IMR-90 (cell line): ENCODE measurements at regions not wholly inside any gene's neighbourhood (a gene's known extent, or its start where the extent isn't known, plus 50 kb on each side); places are given as distances from the start of the nearest gene placed in this dataset.

Source experiments
- ATAC-seq: fragments of 200-7000 bp; cut with Tn5 transposase; 2 replicates; pipeline ENCODE4 v1.9.1; 2020; ENCODE audit warnings: low read depth, mild to moderate bottlenecking, moderate library complexity
- BruUV-seq: library from RNA; stranded (reverse); fragments of 400-500 nt; replicated peaks from 2 replicates; lab custom pipeline; 2021; lab: Mats Ljungman, UMichigan
- CTCF ChIA-PET: fragments of 300-600 bp; formaldehyde crosslinking; extraction: SDS; loops from one replicate; lab custom pipeline; 2021; ENCODE audit warnings: antibody characterized with exemption; lab: Yijun Ruan, JAX
- POLR2A ChIA-PET: fragments of 300-600 bp; sonication (Branson Sonifier 250); formaldehyde crosslinking; loops from one replicate; lab custom pipeline; 2022; ENCODE audit warnings: antibody characterized with exemption; ENCODE audit not compliant: unreplicated experiment; lab: Charles Lee
- DNase-seq: peaks from one replicate; pipeline ENCODE4 v3.0.0; 2013
- H2AFZ ChIP-seq: replicated peaks from 2 replicates; pipeline ENCODE3; 2013; ENCODE audit warnings: low read length, mild to moderate bottlenecking; ENCODE audit not compliant: poor library complexity
- H2AK5ac ChIP-seq: 2 replicates; pipeline ENCODE4 v1.6.1; 2013; ENCODE audit warnings: low read depth, low read length, inconsistent platforms
- H2AK9ac ChIP-seq: replicated peaks from 2 replicates; pipeline ENCODE3; 2013; ENCODE audit warnings: mild to moderate bottlenecking, low read depth, low read length, moderate library complexity; ENCODE audit not compliant: poor library complexity
- H2BK120ac ChIP-seq: 2 replicates; pipeline ENCODE4 v1.6.1; 2013; ENCODE audit warnings: low read depth, low read length, inconsistent platforms
- H2BK15ac ChIP-seq: 3 replicates; pipeline ENCODE4 v1.6.1; 2013; ENCODE audit warnings: low read depth, low read length, inconsistent platforms
- H2BK20ac ChIP-seq: 2 replicates; pipeline ENCODE4 v1.6.1; 2013; ENCODE audit warnings: low read depth, mild to moderate bottlenecking, inconsistent platforms, low read length, moderate library complexity
- H2BK5ac ChIP-seq: 2 replicates; pipeline ENCODE4 v1.6.1; 2013; ENCODE audit warnings: mild to moderate bottlenecking, low read depth, low read length, inconsistent platforms; ENCODE audit not compliant: poor library complexity, severe bottlenecking
- H3K14ac ChIP-seq: replicated peaks from 2 replicates; pipeline ENCODE4 v1.6.1; 2013; ENCODE audit warnings: low read depth, low read length, inconsistent platforms
- H3K18ac ChIP-seq: 2 replicates; pipeline ENCODE4 v1.6.1; 2013; ENCODE audit warnings: low read depth, low read length, control low read depth
- H3K23ac ChIP-seq: 2 replicates; pipeline ENCODE4 v1.6.1; 2013; ENCODE audit warnings: low read depth, low read length, inconsistent platforms
- H3K27ac ChIP-seq: 2 replicates; pipeline ENCODE4 v1.5.1; 2013; ENCODE audit warnings: mild to moderate bottlenecking, control low read depth, low read length; ENCODE audit not compliant: insufficient read depth
- H3K27me3 ChIP-seq: 2 replicates; pipeline ENCODE4 v1.6.1; 2013; ENCODE audit warnings: low read length; ENCODE audit not compliant: control insufficient read depth, insufficient read depth
- H3K36me3 ChIP-seq: 2 replicates; pipeline ENCODE4 v1.6.1; 2013; ENCODE audit warnings: low read length, mixed read lengths; ENCODE audit not compliant: control insufficient read depth, insufficient read depth
- H3K4ac ChIP-seq: 2 replicates; pipeline ENCODE4 v1.6.1; 2013; ENCODE audit warnings: low read depth, low read length, inconsistent platforms
- H3K4me1 ChIP-seq: 2 replicates; pipeline ENCODE4 v1.6.1; 2013; ENCODE audit warnings: low read length, mixed read lengths; ENCODE audit not compliant: control insufficient read depth, insufficient read depth
- H3K4me2 ChIP-seq: 2 replicates; pipeline ENCODE4 v1.6.1; 2013; ENCODE audit warnings: low read depth, mild to moderate bottlenecking, control low read depth, low read length, moderate library complexity
- H3K4me3 ChIP-seq: 2 replicates; pipeline ENCODE4 v1.5.1; 2013; ENCODE audit warnings: low read depth, mild to moderate bottlenecking, control low read depth, low read length, moderate library complexity; ENCODE audit not compliant: insufficient read depth
- H3K56ac ChIP-seq: 2 replicates; pipeline ENCODE4 v1.6.1; 2013; ENCODE audit warnings: low read length, inconsistent platforms; ENCODE audit not compliant: insufficient read depth; ENCODE audit errors: extremely low read depth
- H3K79me1 ChIP-seq, 2 experiments: 2 replicates each; pipeline ENCODE4 v1.6.1; 2013; ENCODE audit warnings: low read length in 2 of 2, inconsistent platforms in 1 of 2, low read depth in 1 of 2
- H3K9ac ChIP-seq: 2 replicates; pipeline ENCODE4 v1.6.1; 2013; ENCODE audit warnings: low read depth, low read length, control low read depth
- H3K9me1 ChIP-seq: 2 replicates; pipeline ENCODE4 v1.6.1; 2013; ENCODE audit warnings: low read length, inconsistent platforms; ENCODE audit not compliant: insufficient read depth
- H3K9me3 ChIP-seq: 2 replicates; pipeline ENCODE4 v1.6.1; 2013; ENCODE audit warnings: low read length; ENCODE audit not compliant: control insufficient read depth, insufficient read depth
- H4K20me1 ChIP-seq: 2 replicates; pipeline ENCODE4 v1.6.1; 2013; ENCODE audit warnings: low read length, inconsistent platforms; ENCODE audit not compliant: insufficient read depth
- H4K5ac ChIP-seq: 2 replicates; pipeline ENCODE4 v1.6.1; 2013; ENCODE audit warnings: mild to moderate bottlenecking, low read depth, low read length, control low read depth
- H4K8ac ChIP-seq, 2 experiments: 2 replicates each; pipeline ENCODE4 v1.6.1; 2013; ENCODE audit warnings: low read depth in 2 of 2, low read length in 2 of 2, control low read depth in 1 of 2, inconsistent platforms in 1 of 2
- H4K91ac ChIP-seq: 2 replicates; pipeline ENCODE4 v1.6.1; 2013; ENCODE audit warnings: low read depth, low read length, inconsistent platforms; ENCODE audit not compliant: insufficient read depth
- CEBPB ChIP-seq: IDR thresholded peaks from 2 replicates; pipeline ENCODE4 v1.6.1; 2012; ENCODE audit warnings: low read depth, low read length, improper control_type of control experiment
- CHD1 ChIP-seq: IDR thresholded peaks from 2 replicates; pipeline ENCODE4 v1.6.1; 2012; ENCODE audit warnings: low read depth, low read length, improper control_type of control experiment
- FOS ChIP-seq: fragments of 150-350 bp; IDR thresholded peaks from 2 replicates; pipeline ENCODE4 v1.6.1; 2016; ENCODE audit warnings: low read depth, low read length
- MAFK ChIP-seq: IDR thresholded peaks from 2 replicates; pipeline ENCODE4 v1.6.1; 2012; ENCODE audit warnings: low read depth, low read length, improper control_type of control experiment
- MAZ ChIP-seq: IDR thresholded peaks from 2 replicates; pipeline ENCODE4 v1.6.1; 2012; ENCODE audit warnings: low read depth, mild to moderate bottlenecking, low read length, improper control_type of control experiment, moderate library complexity, borderline replicate concordance
- NFE2L2 ChIP-seq: fragments of 150-350 bp; IDR thresholded peaks from 2 replicates; pipeline ENCODE4 v1.6.1; 2016; ENCODE audit warnings: low read depth, mild to moderate bottlenecking, low read length
- RCOR1 ChIP-seq: IDR thresholded peaks from 2 replicates; pipeline ENCODE4 v1.6.1; 2012; ENCODE audit warnings: mild to moderate bottlenecking, low read length, improper control_type of control experiment; ENCODE audit not compliant: insufficient replicate concordance
- RFX5 ChIP-seq: IDR thresholded peaks from 2 replicates; pipeline ENCODE4 v1.8.0; 2012; ENCODE audit warnings: low read depth, mild to moderate bottlenecking, low read length, moderate library complexity
- SMC3 ChIP-seq: fragments of 150-350 bp; IDR thresholded peaks from 2 replicates; pipeline ENCODE4 v1.6.1; 2016; ENCODE audit warnings: low read depth, mild to moderate bottlenecking, antibody characterized with exemption, low read length, moderate library complexity
- USF2 ChIP-seq: fragments of 150-350 bp; IDR thresholded peaks from 2 replicates; pipeline ENCODE4 v1.6.1; 2017; ENCODE audit warnings: mild to moderate bottlenecking, antibody characterized with exemption, low read length, low read depth
- WGBS, 2 experiments: methylation state at CpG; one replicate each; pipeline versions ENCODE4 v1.1.5 to v1.1.7; 2013; ENCODE audit warnings: missing lambda C conversion rate in 2 of 2; ENCODE audit not compliant: insufficient read length in 1 of 2; ENCODE audit errors: extremely low coverage in 2 of 2; 5-methylcytosine and 5-hydroxymethylcytosine counted together
- dilution Hi-C: fragments of 300-500 bp; cut with HindIII; formaldehyde crosslinking; loops from one replicate; pipeline ENCODE4 v1.14.3; 2018; ENCODE audit warnings: low sequenced_read_pairs; ENCODE audit not compliant: unreplicated experiment
- in situ Hi-C: fragments of 300-500 bp; cut with MboI; formaldehyde crosslinking; loops from 3 replicates; pipeline ENCODE4 v1.14.3; 2019; ENCODE audit warnings: low sequenced_read_pairs, inconsistent platforms, mixed read lengths
- intact Hi-C: fragments of 100-400 bp; cut with micrococcal nuclease; formaldehyde crosslinking; loops from 2 replicates; pipeline ENCODE4 v1.10.0; 2022

DNA sequence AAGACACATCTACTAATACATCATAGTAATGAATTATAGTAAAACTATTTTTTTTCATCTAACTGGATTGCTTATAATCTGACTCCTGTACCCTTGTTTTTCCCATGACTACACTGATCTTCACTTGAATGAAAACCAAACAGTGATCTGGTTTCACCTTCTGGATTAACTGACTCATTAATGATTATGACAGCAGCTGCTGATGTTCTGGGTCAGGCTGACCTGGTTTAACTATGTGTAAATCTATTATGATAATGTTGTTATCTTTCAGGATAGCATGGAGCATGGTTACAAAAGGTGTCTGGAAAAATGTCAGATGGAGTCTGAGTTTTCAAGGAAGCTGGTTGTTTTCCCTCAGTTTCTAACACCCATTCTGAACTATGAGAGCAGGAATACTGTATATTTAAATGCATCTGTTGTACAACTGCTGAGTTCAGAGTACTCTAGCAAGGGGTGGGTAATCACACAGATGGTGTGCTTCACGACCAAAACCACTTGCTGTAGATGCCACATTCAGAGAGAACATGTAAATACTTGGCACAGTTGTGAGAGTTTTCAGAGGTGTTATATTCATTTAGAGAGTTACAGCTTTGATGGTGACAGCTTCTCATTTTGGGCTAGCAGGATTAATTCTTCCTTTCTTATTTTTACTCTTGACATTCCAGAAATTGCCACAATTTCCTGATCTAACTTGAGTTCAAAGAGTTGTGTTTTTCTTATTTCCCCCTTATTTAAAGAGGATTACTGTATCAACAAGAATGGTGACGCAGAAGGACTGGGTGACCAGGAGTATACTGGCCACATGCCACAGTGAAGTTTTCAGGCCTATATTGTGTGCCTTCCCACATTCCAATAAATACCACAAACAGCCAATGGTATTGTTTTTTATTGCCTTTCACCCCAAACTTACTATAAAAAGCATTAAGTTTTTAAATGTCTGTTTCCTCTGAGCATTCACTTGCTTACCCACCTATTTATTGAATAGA, 249.7 kb upstream of the TET2 start (continued):
- TF ChIP-seq FOS, result no peak

GRCh38 chr4:104899863-104900262, 246.8 kb upstream of the TET2 start:
- in situ Hi-C loops, result no loop called here
- H2BK20ac ChIP-seq, result no peak overlapping the region

More at GRCh38 chr4:104899863-104900262, 246.8 kb upstream of the TET2 start:
- H2AFZ ChIP-seq, result no peak overlapping the region
- no peak overlapping the region for H3K4ac ChIP-seq
- no peak overlapping the region for H3K56ac ChIP-seq
- intact Hi-C loops (no loop called here), dilution Hi-C loops (no loop called here)
- ATAC-seq, result no peak
- no peak overlapping the region for H2BK5ac ChIP-seq
- no peak overlapping the region for H3K18ac ChIP-seq
- H3K4me1 ChIP-seq, result no peaks in the 10 kb centered on the region
- H3K27ac ChIP-seq, result no peak overlapping the region
- CTCF ChIA-PET, result no interaction called here
- H3K14ac ChIP-seq, result no peak overlapping the region
- WGBS, 2 experiments, result 80% methylated on average over 1 of the region's 4 CpGs; no CpG with 5 or more reads in 1 of the 2 experiments
- H2AK9ac ChIP-seq, result no peak overlapping the region
- H4K91ac ChIP-seq, result no peak overlapping the region
- no peak overlapping the region for H4K5ac ChIP-seq
- no peak for DNase-seq
- no peak overlapping the region for H2AK5ac ChIP-seq
- no peaks in the 10 kb centered on the region for H4K20me1 ChIP-seq
- no peaks in the 10 kb centered on the region for H3K9me1 ChIP-seq
- H4K8ac ChIP-seq, result no peak overlapping the region
- H3K23ac ChIP-seq, result no peak overlapping the region
- H3K9me3 ChIP-seq, result no peaks in the 10 kb centered on the region
- H3K79me1 ChIP-seq, result no peaks in the 10 kb centered on the region
- H3K9ac ChIP-seq, result no peak overlapping the region
- no peak for TF ChIP-seq SMC3
- no peak for TF ChIP-seq CEBPB
- TF ChIP-seq RCOR1, result no peak
- no peak for TF ChIP-seq MAFK
- no peak for TF ChIP-seq NFE2L2
- TF ChIP-seq CHD1, result no peak
- no peak for TF ChIP-seq FOS
- no peak for TF ChIP-seq USF2
- TF ChIP-seq MAZ, result no peak
- no peak for TF ChIP-seq RFX5
- BruUV-seq, result no TSS peak
- H2BK15ac ChIP-seq, result no peak overlapping the region
- H3K4me2 ChIP-seq, result no peak overlapping the region
- H3K27me3 ChIP-seq, result no peaks in the 10 kb centered on the region
- no peaks in the 10 kb centered on the region for H3K36me3 ChIP-seq
- no peak overlapping the region for H2BK120ac ChIP-seq
- no peak overlapping the region for H3K4me3 ChIP-seq
- POLR2A ChIA-PET, result no interaction called here
